GM21423 (cell line): ENCODE measurements at regions not wholly inside any gene's neighbourhood (a gene's known extent, or its start where the extent isn't known, plus 50 kb on each side); places are given as distances from the start of the nearest gene placed in this dataset.
"Not testable (repeated sequence)": the region's sequence is repeated elsewhere in the genome, so short reads cannot be mapped to it uniquely, and the experiment has no call there.

ENCODE experiments used
- ATAC-seq: cut with Tn5 transposase; IDR thresholded peaks from one replicate; pipeline ENCODE4 v1.9.1; 2021; ENCODE audit warnings: mild to moderate bottlenecking, moderate library complexity; ENCODE audit not compliant: unreplicated experiment

DNA sequence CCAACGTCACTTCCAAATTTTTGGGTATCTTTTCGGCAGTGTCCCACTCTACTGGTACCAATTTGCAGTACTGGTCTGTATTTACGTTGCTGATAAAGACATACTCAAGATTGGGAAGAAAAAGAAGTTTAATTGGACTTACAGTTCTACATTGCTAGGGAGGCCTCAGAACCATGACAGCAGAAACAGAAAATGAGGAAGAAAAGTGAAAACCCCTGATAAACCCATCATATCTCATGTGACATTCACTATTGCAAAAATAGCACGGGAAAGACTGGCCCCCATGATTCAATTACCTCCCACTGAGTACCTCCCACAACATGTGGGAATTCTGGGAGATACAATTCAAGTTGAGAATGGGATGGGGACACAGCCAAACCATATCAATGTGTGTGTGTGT is 364.0 kb upstream of the KCND2 start:
- no peak for ATAC-seq

DNA sequence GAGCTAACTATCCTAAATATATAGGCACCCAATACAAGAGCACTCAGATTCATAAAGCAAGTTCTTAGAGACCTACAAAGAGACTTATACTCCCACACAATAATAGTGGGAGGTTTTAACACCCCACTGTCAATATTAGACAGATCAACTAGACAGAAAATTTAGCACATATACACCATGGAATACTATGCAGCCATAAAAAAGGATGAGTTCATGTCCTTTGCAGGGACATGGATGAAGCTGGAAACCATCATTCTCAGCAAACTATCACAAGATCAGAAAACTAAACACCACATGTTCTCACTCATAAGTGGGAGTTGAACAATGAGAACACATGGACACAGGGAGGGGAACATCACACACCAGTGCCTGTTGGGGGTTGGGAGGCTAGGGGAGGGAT is 358.9 kb upstream of the KCND2 start:
- not testable (repeated sequence) for ATAC-seq

DNA sequence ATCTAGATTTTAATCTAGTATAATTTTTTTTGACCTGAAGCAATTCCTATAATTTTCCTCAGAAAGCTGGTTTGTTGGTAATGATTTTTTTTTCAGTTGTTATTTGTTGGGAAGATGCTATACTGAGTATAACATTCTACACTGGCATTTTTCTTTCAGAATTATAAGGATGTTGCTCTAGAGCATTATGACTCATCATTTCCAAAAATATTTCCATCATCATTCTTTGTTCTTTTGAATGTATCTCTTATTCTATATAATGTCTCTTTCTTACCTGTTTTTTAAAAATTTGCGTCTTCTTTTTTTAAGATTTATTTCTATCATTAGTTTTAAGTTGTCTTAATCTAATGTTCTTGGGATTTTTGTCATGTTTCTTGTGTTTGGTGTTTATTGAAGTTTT is 356.5 kb upstream of the KCND2 start:
- no peak for ATAC-seq

DNA sequence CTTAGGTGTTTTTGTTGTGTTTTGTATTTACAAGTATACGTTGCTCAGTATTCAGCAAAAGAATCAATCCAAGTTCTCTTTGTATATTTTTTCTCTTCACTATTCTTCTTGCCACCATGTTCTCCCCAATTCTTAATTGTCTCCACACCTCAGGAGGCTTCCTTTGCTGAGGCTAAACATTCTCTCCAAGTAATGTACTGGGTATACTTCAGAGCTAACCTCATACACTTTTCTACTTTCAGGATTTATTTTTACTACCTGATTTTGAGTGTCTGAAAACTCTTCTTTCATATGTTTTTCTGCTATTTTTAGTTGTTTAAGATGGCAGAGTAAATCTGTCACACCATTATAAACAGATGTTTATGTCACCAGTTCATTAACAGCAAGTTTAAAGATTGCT is 354.8 kb upstream of the KCND2 start:
- ATAC-seq, result no peak

DNA sequence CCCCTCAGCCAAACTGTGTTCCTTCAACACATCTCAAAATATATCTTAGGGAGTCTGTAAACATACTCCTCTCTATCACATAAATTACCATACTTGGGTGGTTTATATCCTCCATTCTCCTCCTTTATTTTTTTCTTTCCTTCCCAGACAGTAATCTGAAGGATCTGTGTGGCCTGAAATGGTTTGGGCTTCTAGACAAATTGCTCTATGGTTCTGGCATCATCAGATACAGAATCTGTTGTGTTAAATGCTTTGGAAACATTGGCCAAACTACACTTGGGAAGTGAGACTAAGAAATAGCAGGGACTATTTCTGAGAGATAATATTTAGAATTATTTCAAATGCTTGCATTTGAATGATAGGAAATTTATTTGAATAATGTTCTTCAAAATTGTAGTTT is 353.0 kb upstream of the KCND2 start:
- no peak for ATAC-seq

DNA sequence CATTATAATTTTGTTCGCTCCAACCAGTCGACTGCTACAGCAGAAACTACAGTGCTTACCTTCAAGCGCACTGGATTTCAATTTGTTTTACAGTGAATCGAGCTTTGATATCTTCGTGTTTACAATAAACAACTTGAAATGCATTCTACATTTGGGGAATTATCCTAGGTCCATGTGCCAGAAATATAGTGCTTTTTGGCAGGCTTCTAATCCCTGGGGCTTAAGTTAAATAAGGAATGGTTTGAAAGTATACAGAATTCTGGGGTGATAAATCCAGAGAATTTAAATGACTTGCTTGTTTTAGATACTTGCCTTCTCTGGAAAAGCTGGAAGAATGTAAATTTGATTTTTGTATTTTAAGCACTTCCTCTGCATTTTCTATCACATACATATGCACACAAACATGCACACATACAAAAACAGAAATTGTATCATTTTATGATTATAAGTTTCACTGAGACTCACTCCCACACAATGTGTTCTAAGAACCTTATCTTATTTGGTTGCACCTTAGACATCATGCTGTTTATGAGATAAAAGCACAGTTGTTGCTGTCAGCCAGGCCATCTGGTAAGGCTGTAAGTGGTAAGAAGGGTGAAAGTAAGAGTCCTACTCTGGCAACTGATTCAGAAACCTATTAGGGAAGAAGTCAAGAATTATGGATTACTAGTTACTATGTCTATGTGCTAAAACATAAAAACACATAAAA is 347.2 kb upstream of the KCND2 start:
- no peak for ATAC-seq

DNA sequence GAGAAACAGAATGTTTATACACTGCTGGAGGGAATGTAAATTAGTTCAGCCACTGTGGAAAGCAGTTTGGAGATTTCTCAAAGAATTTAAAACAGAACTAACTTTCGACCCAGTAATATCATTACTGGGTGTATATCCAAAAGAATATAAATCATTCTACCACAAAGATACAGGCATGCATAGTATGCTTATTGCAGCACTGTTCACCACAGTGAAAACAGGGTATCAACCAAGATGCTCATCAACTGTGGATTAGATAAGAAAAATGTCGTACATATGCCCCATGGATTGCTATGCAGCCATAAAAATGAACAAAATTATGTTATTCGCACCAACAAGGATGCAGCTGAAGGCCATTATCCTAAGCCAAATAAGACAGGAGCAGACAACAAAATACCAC is 343.1 kb upstream of the KCND2 start:
- no peak for ATAC-seq

DNA sequence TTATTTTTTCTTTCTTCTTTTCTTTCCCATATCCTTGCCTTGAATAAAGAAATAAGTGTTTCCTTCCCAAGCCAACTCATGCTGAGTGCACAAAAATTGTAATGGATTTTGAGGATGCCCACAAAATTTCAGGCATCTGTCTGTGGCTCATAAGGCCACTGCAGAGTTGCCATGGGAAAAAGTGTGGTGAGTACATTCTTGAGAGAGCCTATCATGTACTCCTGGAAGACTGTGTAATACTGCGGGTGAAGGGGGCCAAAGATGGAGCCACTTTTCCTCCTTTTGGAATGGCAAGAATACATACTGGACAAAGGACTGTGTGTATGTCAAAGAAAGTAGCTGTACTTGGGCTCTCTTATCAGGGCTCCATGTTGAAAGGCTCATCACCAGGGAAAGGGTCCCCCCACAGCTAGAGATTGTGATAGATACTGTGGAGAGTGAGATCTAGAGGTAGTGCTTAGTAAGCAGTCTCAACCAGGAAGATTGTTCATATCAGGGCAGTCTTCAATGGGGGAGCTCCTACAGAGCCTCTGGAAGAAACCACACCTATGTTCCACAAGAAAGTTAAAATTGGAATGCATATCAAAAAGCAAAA is 341.6 kb upstream of the KCND2 start:
- no peak for ATAC-seq

DNA sequence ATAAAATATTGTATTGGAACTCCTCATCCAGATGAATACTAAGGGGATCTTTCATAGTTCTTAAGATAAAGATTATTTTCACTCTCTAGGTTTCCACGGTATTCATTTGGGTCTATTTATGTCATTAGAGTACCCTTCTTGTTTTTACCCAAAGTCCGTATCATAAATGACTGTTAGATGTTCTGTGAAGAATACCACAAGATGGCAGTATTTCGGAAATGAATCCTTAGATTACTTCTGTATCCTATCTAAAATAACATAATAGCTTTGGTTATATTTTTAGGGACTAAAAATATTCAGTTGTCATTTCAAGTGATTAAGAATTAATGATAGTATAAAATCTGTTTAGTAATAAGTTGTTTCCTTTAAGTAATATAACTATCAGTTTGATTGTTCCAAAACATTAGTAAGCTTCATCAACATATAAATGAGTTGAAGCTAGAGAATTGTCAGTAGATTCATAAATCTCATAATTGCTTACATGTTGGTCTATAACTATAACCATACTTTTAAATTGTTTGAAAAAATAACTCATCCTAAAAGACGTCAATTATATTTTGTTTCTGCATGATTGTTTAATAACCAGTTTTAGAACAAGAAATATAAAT is 337.5 kb upstream of the KCND2 start:
- ATAC-seq, result peak; percentile 67

DNA sequence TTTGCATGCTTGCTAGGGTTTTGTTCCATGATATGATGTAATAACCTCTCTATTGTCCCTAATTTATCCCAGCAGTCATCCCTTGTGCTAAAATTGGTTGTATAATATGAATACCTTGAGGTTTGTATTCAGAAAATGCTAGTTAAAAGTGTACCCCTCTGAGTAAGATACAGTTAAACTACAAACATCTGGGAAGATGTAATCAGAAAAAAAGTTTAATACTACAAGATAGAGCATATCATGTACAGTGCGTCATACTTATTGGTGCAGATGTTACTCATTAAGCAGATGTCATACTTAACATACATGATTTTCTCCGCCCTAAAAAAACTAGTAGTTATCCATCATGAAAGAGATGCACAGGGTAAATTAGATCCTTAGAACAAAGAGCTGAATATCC is 336.1 kb upstream of the KCND2 start:
- no peak for ATAC-seq

DNA sequence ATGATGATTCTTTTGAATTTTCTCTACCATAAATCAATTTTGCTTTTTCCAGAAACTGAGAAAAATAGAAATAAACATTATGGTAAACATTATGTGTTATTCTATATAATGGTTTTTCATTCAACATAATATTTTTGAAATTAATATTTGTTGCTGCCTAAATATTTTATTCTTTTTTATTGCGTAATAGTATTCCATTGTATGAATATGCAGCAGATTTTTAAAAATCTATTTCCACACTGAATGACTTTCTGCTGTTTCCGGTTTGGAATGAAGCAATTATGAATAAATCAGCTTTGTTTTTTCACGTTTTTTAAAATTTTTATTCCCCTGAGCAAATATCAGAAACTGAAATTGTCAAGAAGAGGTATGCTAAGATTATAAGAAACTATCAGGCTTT is 335.2 kb upstream of the KCND2 start:
- no peak for ATAC-seq

DNA sequence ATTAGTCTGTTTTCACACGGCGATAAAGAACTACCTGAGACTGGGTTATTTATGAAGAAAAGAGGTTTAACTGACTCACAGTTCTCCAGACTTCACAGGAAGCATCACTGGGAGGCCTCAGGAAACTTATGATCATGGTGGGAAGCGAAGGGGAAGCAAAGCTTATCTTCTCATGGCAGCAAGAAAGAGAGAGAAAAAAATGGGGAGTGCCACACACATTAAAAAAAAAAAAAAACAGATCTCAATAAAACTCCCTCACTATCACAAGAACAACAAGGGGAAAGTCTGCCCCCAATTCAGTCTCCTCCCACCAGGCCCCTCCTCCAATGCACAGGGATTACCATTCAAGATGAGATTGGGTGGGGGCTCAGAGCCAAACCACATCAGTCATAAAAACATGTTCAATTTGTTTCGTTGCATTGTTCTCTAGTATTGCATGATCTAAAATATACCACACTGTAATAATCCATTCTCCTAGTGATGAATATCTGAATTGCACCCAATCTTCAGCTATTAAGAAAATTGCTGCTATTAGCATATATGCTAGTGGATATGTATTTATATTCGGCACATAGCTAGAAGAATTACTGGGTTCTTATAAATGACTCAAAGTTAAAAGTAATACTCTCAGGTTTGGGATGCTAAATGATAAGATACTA is 328.9 kb upstream of the KCND2 start:
- no peak for ATAC-seq

DNA sequence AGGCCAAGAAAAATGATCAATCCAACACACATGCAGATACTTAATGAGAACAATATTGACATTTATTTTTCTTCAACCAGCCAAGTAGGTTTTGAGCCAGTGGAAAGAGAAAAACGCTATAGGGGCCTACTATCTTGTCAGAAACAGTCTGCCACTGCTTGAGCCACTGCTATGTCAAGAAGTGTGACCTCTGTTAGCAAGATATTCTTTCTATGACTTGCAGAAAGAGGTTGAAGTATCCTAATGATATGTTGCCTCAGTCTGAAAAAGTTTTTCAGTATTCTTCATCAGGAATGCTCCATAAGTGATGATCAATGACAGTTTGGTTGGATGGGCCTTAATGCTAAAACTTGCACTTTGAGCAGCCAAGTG is 328.4 kb upstream of the KCND2 start:
- ATAC-seq, result no peak

DNA sequence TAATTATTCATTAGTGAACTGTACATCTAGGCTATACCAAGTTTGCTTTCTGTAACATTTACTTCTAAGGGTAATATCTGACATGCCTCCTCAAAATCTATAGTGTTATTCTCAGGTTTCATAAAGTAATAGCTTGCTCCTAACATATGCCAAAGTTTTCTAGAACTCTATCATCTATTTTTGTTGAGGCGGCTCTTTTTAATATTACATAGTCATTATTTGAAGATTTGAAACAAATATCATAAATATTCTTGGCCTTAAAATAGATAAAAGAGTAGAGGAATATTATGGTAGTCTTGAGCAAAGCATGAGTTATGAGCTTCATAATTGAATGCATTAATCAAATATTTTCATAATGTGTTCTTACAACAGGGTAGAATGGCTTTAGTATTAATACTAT is 327.2 kb upstream of the KCND2 start:
- no peak for ATAC-seq

DNA sequence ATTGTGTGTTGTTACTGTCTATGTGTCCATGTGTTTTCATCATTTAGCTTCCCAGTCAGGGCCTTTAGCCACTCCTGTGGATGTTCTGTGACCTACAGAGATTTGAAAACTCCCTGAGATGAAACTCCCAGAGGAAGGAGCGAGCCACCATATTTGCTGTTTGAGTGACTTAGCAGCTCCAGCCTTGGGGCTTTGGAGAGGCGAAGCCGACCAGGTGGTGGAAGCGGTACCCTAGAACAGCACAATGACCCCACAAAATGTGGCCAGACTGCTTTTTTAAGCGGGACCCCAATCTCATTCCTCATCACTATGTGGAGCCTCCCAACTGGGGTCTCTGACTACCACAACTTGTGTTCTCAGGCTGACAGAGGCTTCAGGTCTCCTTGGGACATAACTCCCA is 323.9 kb upstream of the KCND2 start:
- no peak for ATAC-seq

DNA sequence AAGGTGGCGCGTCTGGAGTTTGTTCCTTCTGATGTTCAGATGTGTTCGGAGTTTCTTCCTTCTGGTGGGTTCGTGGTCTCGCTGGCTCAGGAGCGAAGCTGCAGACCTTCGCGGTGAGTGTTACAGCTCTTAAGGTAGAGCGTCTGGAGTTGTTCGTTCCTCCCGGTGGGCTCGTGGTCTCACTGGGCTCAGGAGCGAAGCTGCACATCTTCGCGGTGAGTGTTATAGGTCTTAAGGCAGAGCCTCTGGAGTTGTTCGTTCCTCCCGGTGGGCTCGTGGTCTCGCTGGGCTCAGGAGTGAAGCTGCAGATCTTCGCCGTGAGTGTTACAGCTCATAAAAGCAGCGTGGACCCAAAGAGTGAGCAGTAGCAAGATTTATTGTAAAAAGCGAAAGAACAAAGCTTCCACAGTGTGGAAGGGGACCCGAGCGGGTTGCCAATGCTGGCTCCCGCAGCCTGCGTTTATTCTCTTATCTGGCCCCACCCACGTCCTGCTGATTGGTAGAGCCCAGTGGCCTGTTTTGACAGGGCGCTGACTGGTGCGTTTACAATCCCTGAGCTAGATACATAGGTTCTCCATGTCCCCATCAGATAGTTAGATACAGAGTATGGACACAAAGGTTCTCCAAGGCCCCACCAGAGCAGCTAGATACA is 322.5 kb upstream of the KCND2 start:
- ATAC-seq, result not testable (repeated sequence)

DNA sequence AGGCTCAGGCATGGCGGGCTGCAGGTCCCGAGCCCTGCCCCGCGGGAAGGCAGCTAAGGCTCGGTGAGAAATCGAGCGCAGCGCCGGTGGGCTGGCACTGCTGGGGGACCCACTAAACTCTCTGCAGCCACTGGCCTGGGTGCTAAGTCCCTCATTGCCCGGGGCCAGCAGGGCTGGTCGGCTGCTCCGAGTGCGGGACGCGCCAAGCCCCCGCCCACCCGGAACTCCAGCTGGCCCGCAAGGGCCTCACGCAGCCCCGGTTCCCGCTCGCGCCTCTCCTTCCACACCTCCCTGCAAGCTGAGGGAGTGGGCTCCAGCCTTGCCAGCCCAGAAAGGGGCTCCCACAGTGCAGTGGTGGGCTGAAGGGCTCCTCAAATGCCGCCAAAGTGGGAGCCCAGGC is 321.4 kb upstream of the KCND2 start:
- ATAC-seq, result not testable (repeated sequence)

DNA sequence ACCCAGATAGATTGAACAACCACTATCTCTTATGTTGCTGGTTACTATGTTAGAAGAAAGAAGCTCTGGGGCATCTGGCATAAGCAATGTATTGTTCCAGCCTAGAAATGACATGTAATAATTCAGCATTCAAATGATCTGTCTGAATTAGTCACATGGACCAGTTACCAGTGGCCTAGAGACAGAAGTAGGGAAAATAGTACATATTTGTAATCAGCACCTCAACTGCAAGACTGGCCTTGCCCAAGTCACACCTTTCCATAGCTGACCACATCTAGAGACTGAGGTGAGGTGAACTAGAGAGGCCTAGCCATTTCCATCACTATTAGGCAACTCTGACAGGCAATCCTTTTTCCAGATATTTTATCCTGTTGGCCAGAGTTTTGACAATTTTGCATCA is 315.6 kb upstream of the KCND2 start:
- ATAC-seq, result no peak

DNA sequence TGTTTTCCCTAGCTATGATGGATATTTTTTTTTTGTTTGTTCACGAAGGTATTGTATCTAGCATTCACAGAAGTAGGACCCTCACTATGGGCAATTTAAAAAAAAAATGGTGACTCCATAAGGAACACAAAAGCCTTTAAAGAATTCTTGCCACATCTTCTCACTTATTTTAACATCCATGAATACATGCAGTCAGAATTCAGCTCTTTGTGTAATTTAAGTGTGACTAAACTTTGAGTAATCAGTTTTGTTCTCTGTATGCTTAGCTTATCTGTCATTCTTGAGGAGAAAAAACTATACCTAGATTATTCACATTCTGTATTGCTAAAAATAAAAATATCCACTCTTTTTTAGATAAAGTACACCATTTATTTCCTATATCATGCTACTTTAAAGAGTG is 313.2 kb upstream of the KCND2 start:
- ATAC-seq, result no peak

DNA sequence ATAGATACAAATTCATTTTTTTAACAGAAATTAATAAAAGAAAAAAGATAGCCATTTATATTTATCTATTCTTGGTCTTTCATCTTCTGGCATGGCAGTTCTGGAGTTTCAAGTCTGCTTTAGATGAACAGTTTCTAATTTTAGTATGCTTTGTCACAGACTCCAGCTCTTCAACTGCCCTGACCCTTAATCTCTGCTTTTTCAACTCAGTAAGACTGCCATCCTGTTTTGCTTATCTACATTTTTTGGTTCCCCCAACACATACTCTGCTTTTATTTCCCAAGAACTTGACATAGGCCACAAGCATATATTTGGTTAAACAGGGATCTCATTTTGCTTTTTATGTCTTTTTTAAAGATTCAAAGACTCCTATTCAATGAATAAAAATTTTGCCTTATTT is 309.3 kb upstream of the KCND2 start:
- no peak for ATAC-seq

DNA sequence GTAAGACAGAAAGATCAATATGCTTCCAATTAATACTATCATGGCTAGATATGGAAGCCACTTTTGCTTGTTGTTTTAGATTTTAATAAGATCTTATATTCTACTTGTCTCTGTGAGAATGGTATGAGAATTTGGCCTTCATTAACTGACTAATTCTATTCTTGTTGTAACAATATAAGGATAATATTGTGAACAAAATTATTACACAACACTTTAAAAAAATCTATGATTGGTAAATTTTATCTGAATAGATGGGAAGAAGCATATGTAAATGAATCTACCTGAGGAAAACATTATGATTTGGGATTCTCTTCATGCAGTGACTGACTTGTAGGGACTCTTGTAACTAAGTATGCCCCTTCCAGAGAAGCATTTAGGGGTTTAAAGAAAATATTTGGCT is 308.9 kb upstream of the KCND2 start:
- ATAC-seq, result no peak
